ENCODE measurements at regions not wholly inside any gene's neighbourhood (a gene's known extent, or its start where the extent isn't known, plus 50 kb on each side); places are given as distances from the start of the nearest gene placed in this dataset.
A peak's percentile ranks its signal among the peaks of the same experiment; 100 is the strongest.

- Histone ChIP-seq H3K27ac (ENCODE audit: low read depth, low read length) (no peak overlapping the region), H3K4me3 (ENCODE audit: low read length in 2 of 2) (no peak overlapping the region), H3K36me3 (ENCODE audit: insufficient read depth, low read length) (no peaks in the 10 kb centered on the region), H3K27me3 (ENCODE audit: insufficient read depth, low read length) (no peaks in the 10 kb centered on the region), H3K9me3 (ENCODE audit: control insufficient read depth in 1 of 2, low read length in 2 of 2) (no peaks in the 10 kb centered on the region), H3K4me1 (ENCODE audit: insufficient read depth, low read length) (no peaks in the 10 kb centered on the region)
- Mint-ChIP-seq H3K9me3 (peaks cover 0 to 21% (median 13%) of the 10 kb centered on the region in 8 donors), H3K4me1 (no peaks in the 10 kb centered on the region), H3K4me3 (no peak overlapping the region), H3K27ac (no peak overlapping the region), H3K36me3 (peaks cover 0 to 3% of the 10 kb centered on the region in 2 donors), H3K27me3 (no peaks in the 10 kb centered on the region)
- DNase-seq = no peak
- intact Hi-C loops (cut with micrococcal nuclease) = no loop called here
- CTCF ChIA-PET (ENCODE audit: partially characterized antibody) = interaction anchor here (1.2 kb wide), 1 partner anchor 55 kb away, joined by 3 read pairs; no protein-coding TSS in a partner anchor
- POLR2A ChIA-PET (ENCODE audit: partially characterized antibody) = no interaction called here
Observed at GRCh38 chr2:403682-404081, 115.8 kb upstream of the ALKAL2 start.

GRCh38 chr2:402721-403120 lies 114.8 kb upstream of the ALKAL2 start:
- Histone ChIP-seq H3K27ac (ENCODE audit: low read depth, low read length) (no peak overlapping the region), H3K4me1 (ENCODE audit: insufficient read depth, low read length) (no peaks in the 10 kb centered on the region), H3K27me3 (ENCODE audit: insufficient read depth, low read length) (no peaks in the 10 kb centered on the region), H3K4me3 (ENCODE audit: low read length in 2 of 2) (no peak overlapping the region), H3K9me3 (ENCODE audit: control insufficient read depth in 1 of 2, low read length in 2 of 2) (no peaks in the 10 kb centered on the region), H3K36me3 (ENCODE audit: insufficient read depth, low read length) (no peaks in the 10 kb centered on the region)
- H3K27me3 Mint-ChIP-seq = no peaks in the 10 kb centered on the region
- POLR2A ChIA-PET (ENCODE audit: partially characterized antibody) = no interaction called here
- DNase-seq = no peak
- H3K4me3 Mint-ChIP-seq = no peak overlapping the region
- intact Hi-C loops (cut with micrococcal nuclease) = no loop called here
- CTCF ChIA-PET (ENCODE audit: partially characterized antibody) = interaction anchor here (1.2 kb wide), 1 partner anchor 56 kb away, joined by 3 read pairs; no protein-coding TSS in a partner anchor
- H3K9me3 Mint-ChIP-seq = peaks cover 0 to 21% (median 13%) of the 10 kb centered on the region in 8 donors
- H3K27ac Mint-ChIP-seq = no peak overlapping the region
- no peaks in the 10 kb centered on the region for H3K4me1 Mint-ChIP-seq
- peaks cover 0 to 3% of the 10 kb centered on the region in 2 donors for H3K36me3 Mint-ChIP-seq

- no peak overlapping the region for H3K27ac ChIP-seq (ENCODE audit: low read depth, low read length)
- Mint-ChIP-seq H3K4me1 (no peaks in the 10 kb centered on the region), H3K27ac (no peak overlapping the region), H3K9me3 (peaks cover 0 to 21% (median 13%) of the 10 kb centered on the region in 8 donors), H3K4me3 (no peak overlapping the region), H3K27me3 (no peaks in the 10 kb centered on the region), H3K36me3 (peaks cover 0 to 3% of the 10 kb centered on the region in 2 donors)
- intact Hi-C loops (cut with micrococcal nuclease) = no loop called here
- no peaks in the 10 kb centered on the region for H3K36me3 ChIP-seq (ENCODE audit: insufficient read depth, low read length)
- ChIA-PET CTCF (ENCODE audit: partially characterized antibody) (no interaction called here), POLR2A (ENCODE audit: partially characterized antibody) (no interaction called here)
- no peaks in the 10 kb centered on the region for H3K4me1 ChIP-seq (ENCODE audit: insufficient read depth, low read length)
- H3K9me3 ChIP-seq (ENCODE audit: control insufficient read depth in 1 of 2, low read length in 2 of 2) = no peaks in the 10 kb centered on the region
- no peaks in the 10 kb centered on the region for H3K27me3 ChIP-seq (ENCODE audit: insufficient read depth, low read length)
- no peak for DNase-seq
- H3K4me3 ChIP-seq (ENCODE audit: low read length in 2 of 2) = no peak overlapping the region
Observed at GRCh38 chr2:402206-402605, 114.3 kb upstream of the ALKAL2 start.

- no peaks in the 10 kb centered on the region for H3K27me3 ChIP-seq (ENCODE audit: insufficient read depth, low read length)
- no peaks in the 10 kb centered on the region for H3K4me1 Mint-ChIP-seq
- H3K36me3 Mint-ChIP-seq = peaks cover 0 to 3% of the 10 kb centered on the region in 2 donors
- no peaks in the 10 kb centered on the region for H3K36me3 ChIP-seq (ENCODE audit: insufficient read depth, low read length)
- no peak overlapping the region for H3K4me3 Mint-ChIP-seq
- no peak for DNase-seq
- intact Hi-C loops (cut with micrococcal nuclease) = no loop called here
- H3K4me3 ChIP-seq (ENCODE audit: low read length in 2 of 2) = no peak overlapping the region
- H3K27ac ChIP-seq (ENCODE audit: low read depth, low read length) = no peak overlapping the region
- peaks cover 0 to 21% (median 13%) of the 10 kb centered on the region in 8 donors for H3K9me3 Mint-ChIP-seq
- H3K9me3 ChIP-seq (ENCODE audit: control insufficient read depth in 1 of 2, low read length in 2 of 2) = no peaks in the 10 kb centered on the region
- POLR2A ChIA-PET (ENCODE audit: partially characterized antibody) = interaction anchor here (0.6 kb wide), 1 partner anchor 16 kb away, joined by 3 read pairs; no protein-coding TSS in a partner anchor
- CTCF ChIA-PET (ENCODE audit: partially characterized antibody) = no interaction called here
- H3K27me3 Mint-ChIP-seq = no peaks in the 10 kb centered on the region
- H3K4me1 ChIP-seq (ENCODE audit: insufficient read depth, low read length) = no peaks in the 10 kb centered on the region
- no peak overlapping the region for H3K27ac Mint-ChIP-seq
Observed at GRCh38 chr2:401019-401679, 113.3 kb upstream of the ALKAL2 start.

GRCh38 chr2:397926-398325 lies 110.0 kb upstream of the ALKAL2 start:
- no peak overlapping the region for H3K27ac ChIP-seq (ENCODE audit: low read depth, low read length)
- Mint-ChIP-seq H3K36me3 (peaks cover 0 to 1% of the 10 kb centered on the region in 2 donors), H3K4me1 (peaks cover 11 to 25% (median 12%) of the 10 kb centered on the region in 4 donors), H3K27ac (no peak overlapping the region), H3K9me3 (peaks cover 0 to 6% (median 0%) of the 10 kb centered on the region in 8 donors), H3K27me3 (no peaks in the 10 kb centered on the region), H3K4me3 (no peak overlapping the region)
- CTCF ChIA-PET (ENCODE audit: partially characterized antibody) = no interaction called here
- no peaks in the 10 kb centered on the region for H3K9me3 ChIP-seq (ENCODE audit: control insufficient read depth in 1 of 2, low read length in 2 of 2)
- intact Hi-C loops (cut with micrococcal nuclease) = no loop called here
- H3K4me3 ChIP-seq (ENCODE audit: low read length in 2 of 2) = no peak overlapping the region
- no peak for DNase-seq
- no peaks in the 10 kb centered on the region for H3K36me3 ChIP-seq (ENCODE audit: insufficient read depth, low read length)
- peaks cover 10% of the 10 kb centered on the region for H3K4me1 ChIP-seq (ENCODE audit: insufficient read depth, low read length)
- POLR2A ChIA-PET (ENCODE audit: partially characterized antibody) = no interaction called here
- no peaks in the 10 kb centered on the region for H3K27me3 ChIP-seq (ENCODE audit: insufficient read depth, low read length)

GRCh38 chr2:397521-397920 lies 109.6 kb upstream of the ALKAL2 start:
- Histone ChIP-seq H3K4me3 (ENCODE audit: low read length in 2 of 2) (no peak overlapping the region), H3K9me3 (ENCODE audit: control insufficient read depth in 1 of 2, low read length in 2 of 2) (no peaks in the 10 kb centered on the region), H3K27ac (ENCODE audit: low read depth, low read length) (no peak overlapping the region), H3K36me3 (ENCODE audit: insufficient read depth, low read length) (no peaks in the 10 kb centered on the region), H3K27me3 (ENCODE audit: insufficient read depth, low read length) (no peaks in the 10 kb centered on the region), H3K4me1 (ENCODE audit: insufficient read depth, low read length) (peaks cover 10% of the 10 kb centered on the region)
- intact Hi-C loops (cut with micrococcal nuclease) = no loop called here
- H3K36me3 Mint-ChIP-seq = no peaks in the 10 kb centered on the region
- H3K4me3 Mint-ChIP-seq = no peak overlapping the region
- peaks cover 0 to 2% (median 0%) of the 10 kb centered on the region in 8 donors for H3K9me3 Mint-ChIP-seq
- peaks cover 12 to 26% (median 12%) of the 10 kb centered on the region in 4 donors for H3K4me1 Mint-ChIP-seq
- no peaks in the 10 kb centered on the region for H3K27me3 Mint-ChIP-seq
- CTCF ChIA-PET (ENCODE audit: partially characterized antibody) = no interaction called here
- H3K27ac Mint-ChIP-seq = no peak overlapping the region
- POLR2A ChIA-PET (ENCODE audit: partially characterized antibody) = no interaction called here
- DNase-seq = no peak

GRCh38 chr2:396903-397302 lies 109.0 kb upstream of the ALKAL2 start:
- no peak overlapping the region for H3K4me3 Mint-ChIP-seq
- H3K27ac Mint-ChIP-seq = peak overlapping the region in 1 of 7 donors; percentile 35

More at GRCh38 chr2:396903-397302, 109.0 kb upstream of the ALKAL2 start:
- no peak for DNase-seq
- H3K27me3 Mint-ChIP-seq = no peaks in the 10 kb centered on the region
- intact Hi-C loops (cut with micrococcal nuclease) = no loop called here
- Histone ChIP-seq H3K4me3 (ENCODE audit: low read length in 2 of 2) (no peak overlapping the region), H3K9me3 (ENCODE audit: control insufficient read depth in 1 of 2, low read length in 2 of 2) (no peaks in the 10 kb centered on the region), H3K27me3 (ENCODE audit: insufficient read depth, low read length) (no peaks in the 10 kb centered on the region), H3K27ac (ENCODE audit: low read depth, low read length) (no peak overlapping the region), H3K4me1 (ENCODE audit: insufficient read depth, low read length) (peaks cover 10% of the 10 kb centered on the region), H3K36me3 (ENCODE audit: insufficient read depth, low read length) (no peaks in the 10 kb centered on the region)
- H3K9me3 Mint-ChIP-seq = no peaks in the 10 kb centered on the region
- CTCF ChIA-PET (ENCODE audit: partially characterized antibody) = no interaction called here
- H3K36me3 Mint-ChIP-seq = no peaks in the 10 kb centered on the region
- POLR2A ChIA-PET (ENCODE audit: partially characterized antibody) = no interaction called here
- H3K4me1 Mint-ChIP-seq = peaks cover 12 to 26% (median 12%) of the 10 kb centered on the region in 4 donors

All from CD4-positive, alpha-beta memory T cell (primary cell).